Neutrophil (primary cell): ENCODE measurements at regions not wholly inside any gene's neighbourhood (a gene's known extent, or its start where the extent isn't known, plus 50 kb on each side); places are given as distances from the start of the nearest gene placed in this dataset.

Experiments
- H3K27ac ChIP-seq: fragments of 200-600 bp; sonication (generic); 2 replicates; pipeline ENCODE4 v1.5.1; 2016; ENCODE audit warnings: mild to moderate bottlenecking, moderate library complexity
- H3K27me3 ChIP-seq: fragments of 200-600 bp; sonication (generic); 2 replicates; pipeline ENCODE4 v1.6.0; 2016; ENCODE audit warnings: mild to moderate bottlenecking
- H3K36me3 ChIP-seq: fragments of 200-600 bp; sonication (generic); 2 replicates; pipeline ENCODE4 v1.5.1; 2017
- H3K4me1 ChIP-seq, 2 experiments: fragments of 200-600 bp in 1 of 2; sonication (generic) in 1 of 2; 1 replicate in 1 of 2; 2 replicates in 1 of 2; pipeline versions ENCODE4 v1.5.1 to v1.6.1; 2013 to 2016; ENCODE audit warnings: low read depth in 1 of 2, low read length in 1 of 2, mild to moderate bottlenecking in 1 of 2, moderate library complexity in 1 of 2; ENCODE audit not compliant: control insufficient read depth in 1 of 2, insufficient read depth in 1 of 2
- H3K4me3 ChIP-seq, 2 experiments: fragments of 200-600 bp in 1 of 2; sonication (generic) in 1 of 2; 1 replicate in 1 of 2; 2 replicates in 1 of 2; pipeline ENCODE4 v1.5.1; 2013 to 2016; ENCODE audit warnings: low read depth in 1 of 2, low read length in 1 of 2, mild to moderate bottlenecking in 1 of 2, moderate library complexity in 1 of 2
- H3K9me3 ChIP-seq: fragments of 200-600 bp; sonication (generic); 2 replicates; pipeline ENCODE4 v1.5.1; 2016
- CTCF ChIP-seq: fragments of 200-600 bp; sonication (generic); IDR thresholded peaks from 2 replicates; pipeline ENCODE4 v1.5.1; 2016; ENCODE audit warnings: antibody characterized with exemption

- Histone ChIP-seq H3K4me1 (no peaks in the 10 kb centered on the region), H3K9me3 (peaks cover 11% of the 10 kb centered on the region), H3K27ac (no peak overlapping the region), H3K4me3 (no peak overlapping the region), H3K27me3 (no peaks in the 10 kb centered on the region), H3K36me3 (no peaks in the 10 kb centered on the region)
- TF ChIP-seq CTCF, result no peak
These were observed 69.5 kb upstream of the CDK13 start for GRCh38 chr7:39880556-39880955.

GRCh38 chr7:39882148-39882784 lies 67.8 kb upstream of the CDK13 start:
- no peaks in the 10 kb centered on the region for H3K27me3 ChIP-seq
- TF ChIP-seq CTCF, result no peak
- no peak overlapping the region for H3K27ac ChIP-seq
- H3K4me1 ChIP-seq, result no peaks in the 10 kb centered on the region
- peaks cover 11% of the 10 kb centered on the region for H3K9me3 ChIP-seq
- no peak overlapping the region for H3K4me3 ChIP-seq
- H3K36me3 ChIP-seq, result no peaks in the 10 kb centered on the region

- TF ChIP-seq CTCF, result no peak
- H3K36me3 ChIP-seq, result no peaks in the 10 kb centered on the region
- H3K4me1 ChIP-seq, result no peaks in the 10 kb centered on the region
- no peak overlapping the region for H3K4me3 ChIP-seq
- no peaks in the 10 kb centered on the region for H3K27me3 ChIP-seq
- no peak overlapping the region for H3K27ac ChIP-seq
- peaks cover 11% of the 10 kb centered on the region for H3K9me3 ChIP-seq
These were observed 66.2 kb upstream of the CDK13 start for GRCh38 chr7:39883812-39884390.

GRCh38 chr7:39888171-39888853 lies 61.7 kb upstream of the CDK13 start:
- H3K27me3 ChIP-seq, result peaks cover 16% of the 10 kb centered on the region
- H3K27ac ChIP-seq, result no peak overlapping the region
- H3K9me3 ChIP-seq, result no peaks in the 10 kb centered on the region
- H3K36me3 ChIP-seq, result no peaks in the 10 kb centered on the region
- no peak overlapping the region for H3K4me3 ChIP-seq
- peaks cover 13 to 15% of the 10 kb centered on the region in 2 experiments for H3K4me1 ChIP-seq
- TF ChIP-seq CTCF, result no peak

GRCh38 chr7:39890411-39890810 lies 59.6 kb upstream of the CDK13 start:
- no peak for TF ChIP-seq CTCF
- peaks cover 13 to 15% of the 10 kb centered on the region in 2 experiments for H3K4me1 ChIP-seq
- peaks cover 17% of the 10 kb centered on the region for H3K27me3 ChIP-seq
- H3K36me3 ChIP-seq, result no peaks in the 10 kb centered on the region
- H3K4me3 ChIP-seq, result no peak overlapping the region
- H3K27ac ChIP-seq, result peak overlapping the region; percentile 35
- no peaks in the 10 kb centered on the region for H3K9me3 ChIP-seq
